DMS114 treated with DMSO at 0.1 percent for 48 hours (cell line): ENCODE measurements at regions not wholly inside any gene's neighbourhood (a gene's known extent, or its start where the extent isn't known, plus 50 kb on each side); places are given as distances from the start of the nearest gene placed in this dataset.

Source experiments
- DNase-seq: peaks from one replicate; lab custom pipeline; 2025; ENCODE audit not compliant: unreplicated experiment; lab: John Stamatoyannopoulos, UW

- DNase-seq: no peak
These were observed 990.3 kb upstream of the ZNF722 start for GRCh38 chr7:63008366-63008765.

- no peak for DNase-seq
These were observed 988.9 kb upstream of the ZNF722 start for GRCh38 chr7:63009771-63010170.

GRCh38 chr7:63012633-63013183 lies 985.9 kb upstream of the ZNF722 start:
- DNase-seq: no peak

- DNase-seq: no peak
These were observed 983.9 kb upstream of the ZNF722 start for GRCh38 chr7:63014792-63015191.

- DNase-seq: no peak
These were observed 975.4 kb upstream of the ZNF722 start for GRCh38 chr7:63023182-63023787.

- DNase-seq: no peak
These were observed 974.2 kb upstream of the ZNF722 start for GRCh38 chr7:63024446-63024845.

GRCh38 chr7:63025815-63026214 lies 972.8 kb upstream of the ZNF722 start:
- DNase-seq: no peak

- DNase-seq: no peak
These were observed 971.6 kb upstream of the ZNF722 start for GRCh38 chr7:63027075-63027474.

GRCh38 chr7:63028376-63029206 lies 970.1 kb upstream of the ZNF722 start:
- DNase-seq: no peak

GRCh38 chr7:63029207-63029522 lies 969.5 kb upstream of the ZNF722 start:
- no peak for DNase-seq

- DNase-seq: no peak
These were observed 968.6 kb upstream of the ZNF722 start for GRCh38 chr7:63030061-63030460.

GRCh38 chr7:63031838-63032436 lies 966.7 kb upstream of the ZNF722 start:
- no peak for DNase-seq

- DNase-seq: no peak
These were observed 961.4 kb upstream of the ZNF722 start for GRCh38 chr7:63037242-63037641.

- DNase-seq: no peak
These were observed 959.7 kb upstream of the ZNF722 start for GRCh38 chr7:63038987-63039386.

GRCh38 chr7:63039882-63040281 lies 958.8 kb upstream of the ZNF722 start:
- no peak for DNase-seq

GRCh38 chr7:63040336-63040735 lies 958.3 kb upstream of the ZNF722 start:
- no peak for DNase-seq

- no peak for DNase-seq
These were observed 957.6 kb upstream of the ZNF722 start for GRCh38 chr7:63040966-63041610.

- no peak for DNase-seq
These were observed 956.9 kb upstream of the ZNF722 start for GRCh38 chr7:63041786-63042185.

GRCh38 chr7:63042730-63043511 lies 955.7 kb upstream of the ZNF722 start:
- no peak for DNase-seq

GRCh38 chr7:63043657-63044543 lies 954.7 kb upstream of the ZNF722 start:
- DNase-seq: no peak
